Cardiac fibroblast (primary cell): ENCODE measurements at regions not wholly inside any gene's neighbourhood (a gene's known extent, or its start where the extent isn't known, plus 50 kb on each side); places are given as distances from the start of the nearest gene placed in this dataset.

Experiments used
- DNase-seq, 2 donors: peaks; one replicate each; pipeline versions ENCODE4 v3.0.0 to v3.0.0-alpha.2; 2010; ENCODE audit warnings: low read depth in 2 of 2
- H3K4me3 ChIP-seq, 2 donors: replicated peaks in 1 of 2; 1 replicate in 1 of 2; 2 replicates in 1 of 2; pipeline ENCODE4 v1.5.1; 2011; ENCODE audit warnings: low read depth in 2 of 2, low read length in 2 of 2, mild to moderate bottlenecking in 2 of 2, moderate library complexity in 1 of 2
- TF ChIP-seq, protein P1 (sequence below): IDR thresholded peaks from one replicate; pipeline ENCODE4 v1.5.1; 2011; ENCODE audit warnings: low read depth, mild to moderate bottlenecking, low read length, inconsistent platforms

- DNase-seq = peak; percentile 4 to 76
- TF ChIP-seq, protein P1, sequence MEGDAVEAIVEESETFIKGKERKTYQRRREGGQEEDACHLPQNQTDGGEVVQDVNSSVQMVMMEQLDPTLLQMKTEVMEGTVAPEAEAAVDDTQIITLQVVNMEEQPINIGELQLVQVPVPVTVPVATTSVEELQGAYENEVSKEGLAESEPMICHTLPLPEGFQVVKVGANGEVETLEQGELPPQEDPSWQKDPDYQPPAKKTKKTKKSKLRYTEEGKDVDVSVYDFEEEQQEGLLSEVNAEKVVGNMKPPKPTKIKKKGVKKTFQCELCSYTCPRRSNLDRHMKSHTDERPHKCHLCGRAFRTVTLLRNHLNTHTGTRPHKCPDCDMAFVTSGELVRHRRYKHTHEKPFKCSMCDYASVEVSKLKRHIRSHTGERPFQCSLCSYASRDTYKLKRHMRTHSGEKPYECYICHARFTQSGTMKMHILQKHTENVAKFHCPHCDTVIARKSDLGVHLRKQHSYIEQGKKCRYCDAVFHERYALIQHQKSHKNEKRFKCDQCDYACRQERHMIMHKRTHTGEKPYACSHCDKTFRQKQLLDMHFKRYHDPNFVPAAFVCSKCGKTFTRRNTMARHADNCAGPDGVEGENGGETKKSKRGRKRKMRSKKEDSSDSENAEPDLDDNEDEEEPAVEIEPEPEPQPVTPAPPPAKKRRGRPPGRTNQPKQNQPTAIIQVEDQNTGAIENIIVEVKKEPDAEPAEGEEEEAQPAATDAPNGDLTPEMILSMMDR = no peak
Measured at GRCh38 chr10:4775808-4776207, 50.2 kb upstream of the AKR1E2 start.

GRCh38 chr10:4772202-4772570, 53.8 kb upstream of the AKR1E2 start:
- no peak overlapping the region for H3K4me3 ChIP-seq
- DNase-seq = no peak
- TF ChIP-seq, protein P1 = no peak

More at GRCh38 chr10:4775808-4776207, 50.2 kb upstream of the AKR1E2 start:
- H3K4me3 ChIP-seq = no peak overlapping the region

DNA sequence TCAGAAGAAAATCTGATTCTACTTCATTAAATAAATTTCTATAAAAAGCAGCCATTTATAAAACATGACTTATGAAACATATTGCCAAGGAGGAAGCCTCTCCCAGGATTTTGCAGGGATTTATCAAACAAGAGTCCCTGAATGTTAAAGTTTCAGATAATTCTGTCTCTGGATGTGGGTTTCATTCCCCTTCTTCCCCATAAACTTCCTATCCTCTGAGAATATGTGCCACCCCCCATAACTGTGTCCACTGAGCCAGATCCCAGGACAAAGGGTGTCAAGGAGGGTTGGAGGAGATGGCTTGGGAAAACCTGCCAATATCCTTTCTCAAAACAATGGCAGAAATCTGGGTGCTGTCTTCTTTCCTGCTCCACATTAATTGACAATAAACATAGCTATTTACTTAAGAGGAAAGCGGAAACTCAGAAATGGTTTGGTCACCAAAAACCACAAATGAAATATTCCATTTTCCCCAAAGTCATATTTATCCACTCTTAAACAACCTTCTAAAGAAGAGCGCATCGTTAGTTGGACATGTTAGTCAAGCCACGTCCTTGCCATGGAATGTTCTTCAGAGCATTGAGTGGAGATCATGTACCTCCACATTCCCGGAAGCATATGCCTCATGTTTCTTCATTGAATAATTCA, 54.3 kb upstream of the AKR1E2 start:
- TF ChIP-seq, protein P1 = no peak
- DNase-seq = peak; percentile 32 to 94
- H3K4me3 ChIP-seq = peak overlapping the region in 1 of 2 donors; percentile 22

GRCh38 chr10:4770801-4771553, 55.0 kb upstream of the AKR1E2 start:
- TF ChIP-seq, protein P1 = peak; percentile 16
- no peak overlapping the region for H3K4me3 ChIP-seq
- peak; percentile 92 to 98 for DNase-seq

DNA sequence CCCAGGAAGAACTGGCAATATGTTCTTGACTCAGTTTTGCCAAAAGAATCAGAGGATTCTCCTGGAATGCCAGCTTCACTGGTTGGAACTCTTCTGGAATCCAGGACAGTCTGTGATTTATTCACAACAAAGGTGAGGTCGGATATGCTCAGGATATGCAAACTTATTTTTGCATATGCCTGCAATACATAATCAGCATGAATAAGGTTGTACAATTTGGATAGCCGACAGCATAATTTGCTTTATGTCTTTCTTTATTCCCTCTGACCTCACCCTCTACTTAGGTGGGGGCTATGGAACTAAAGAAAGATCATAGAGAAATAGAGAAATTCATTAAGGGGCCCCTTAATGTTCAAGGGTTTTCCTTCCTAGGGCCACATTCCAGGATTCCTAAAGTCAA, 57.6 kb upstream of the AKR1E2 start:
- TF ChIP-seq, protein P1 = no peak

DNA sequence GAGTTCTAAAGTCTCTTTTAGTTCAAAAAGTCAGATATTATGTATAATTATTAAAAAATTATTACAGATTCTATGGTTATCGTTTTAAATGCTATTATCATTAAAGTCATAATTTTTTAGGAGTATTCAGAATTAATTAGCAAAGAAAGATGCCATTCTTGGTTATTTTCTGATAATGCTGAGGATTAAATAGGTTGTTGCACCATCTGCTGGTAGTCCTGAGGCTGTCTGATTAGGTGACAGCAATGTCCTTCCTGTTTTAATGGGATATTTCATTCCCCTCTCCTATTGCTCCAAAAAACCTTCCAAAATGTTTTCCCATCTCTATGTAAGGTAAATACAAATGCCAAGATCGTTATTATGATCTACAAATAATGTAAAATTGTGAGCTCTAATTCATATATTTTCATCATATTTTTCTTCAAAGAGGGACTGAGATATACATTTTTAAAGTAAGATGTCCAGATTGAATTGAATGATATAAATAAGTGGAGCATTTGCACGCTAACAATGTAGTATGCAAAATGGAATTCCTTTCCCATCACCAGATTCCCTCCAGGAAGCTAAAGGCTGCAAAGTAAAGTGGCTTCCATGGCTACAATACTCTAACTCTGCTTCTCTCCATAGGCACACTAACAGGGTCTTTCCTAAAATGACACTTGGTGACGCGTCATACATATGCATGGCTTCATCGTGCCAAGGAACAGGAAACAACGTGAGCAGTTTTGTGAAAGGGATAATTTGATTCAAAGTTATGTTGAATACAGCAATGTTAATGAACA, 58.8 kb upstream of the AKR1E2 start:
- TF ChIP-seq, protein P1 = peak; percentile 64
- peak; percentile 75 to 81 for DNase-seq
- no peak overlapping the region for H3K4me3 ChIP-seq

More for the DNA sequence above, 57.6 kb upstream of the AKR1E2 start:
- H3K4me3 ChIP-seq = no peak overlapping the region
- DNase-seq = no peak
